H9 (cell line): ENCODE measurements at regions not wholly inside any gene's neighbourhood (a gene's known extent, or its start where the extent isn't known, plus 50 kb on each side); places are given as distances from the start of the nearest gene placed in this dataset.

Experiments
- DNase-seq: peaks from one replicate; pipeline ENCODE4 v3.0.0-alpha.2; 2017
- H2AFZ ChIP-seq: one replicate; pipeline ENCODE4 v1.6.1; 2013; ENCODE audit warnings: mild to moderate bottlenecking, low read length, control low read depth, moderate library complexity
- H2AK5ac ChIP-seq: 2 replicates; pipeline ENCODE4 v1.6.1; 2013; ENCODE audit warnings: low read length, control low read depth, mixed read lengths; ENCODE audit not compliant: insufficient read length
- H2BK120ac ChIP-seq: one replicate; pipeline ENCODE4 v1.6.1; 2013; ENCODE audit warnings: low read depth, mild to moderate bottlenecking, low read length, control low read depth, inconsistent platforms; ENCODE audit not compliant: poor library complexity, severe bottlenecking
- H2BK12ac ChIP-seq: 2 replicates; pipeline ENCODE4 v1.6.1; 2013; ENCODE audit warnings: low read length, control low read depth, mixed read lengths, low read depth; ENCODE audit not compliant: insufficient read length
- H2BK15ac ChIP-seq: 2 replicates; pipeline ENCODE4 v1.6.1; 2013; ENCODE audit warnings: low read depth, low read length, control low read depth
- H2BK20ac ChIP-seq: one replicate; pipeline ENCODE4 v1.6.1; 2013; ENCODE audit warnings: low read depth, mild to moderate bottlenecking, low read length, control low read depth, inconsistent platforms; ENCODE audit not compliant: poor library complexity, severe bottlenecking
- H2BK5ac ChIP-seq: 2 replicates; pipeline ENCODE4 v1.6.1; 2013; ENCODE audit warnings: low read length, control low read depth, mixed read lengths; ENCODE audit not compliant: insufficient read length
- H3K14ac ChIP-seq: 2 replicates; pipeline ENCODE4 v1.6.1; 2013; ENCODE audit warnings: low read length, control low read depth; ENCODE audit not compliant: insufficient read depth
- H3K18ac ChIP-seq: 2 replicates; pipeline ENCODE4 v1.6.1; 2013; ENCODE audit warnings: low read depth, mild to moderate bottlenecking, mixed read lengths, low read length, control low read depth; ENCODE audit not compliant: insufficient read length
- H3K23ac ChIP-seq: 2 replicates; pipeline ENCODE4 v1.6.1; 2013; ENCODE audit warnings: low read length, control low read depth, mixed read lengths, low read depth; ENCODE audit not compliant: insufficient read length
- H3K23me2 ChIP-seq: 2 replicates; pipeline ENCODE4 v1.6.1; 2013; ENCODE audit warnings: low read depth, mild to moderate bottlenecking, mixed read lengths, low read length, control low read depth; ENCODE audit not compliant: insufficient read length, poor library complexity, severe bottlenecking
- H3K27ac ChIP-seq: 2 replicates; pipeline ENCODE4 v1.5.1; 2013; ENCODE audit warnings: low read length, control low read depth, mixed read lengths, low read depth; ENCODE audit not compliant: insufficient read length
- H3K27me3 ChIP-seq: 2 replicates; pipeline ENCODE4 v1.6.1; 2013; ENCODE audit warnings: low read length, control low read depth, inconsistent platforms; ENCODE audit not compliant: insufficient read depth
- H3K4ac ChIP-seq: 2 replicates; pipeline ENCODE4 v1.6.1; 2013; ENCODE audit warnings: low read depth, mild to moderate bottlenecking, control low read depth, inconsistent platforms, low read length, moderate library complexity
- H3K4me1 ChIP-seq: 2 replicates; pipeline ENCODE4 v1.6.1; 2013; ENCODE audit warnings: low read length, control low read depth, inconsistent platforms; ENCODE audit not compliant: insufficient read depth
- H3K4me2 ChIP-seq: 2 replicates; pipeline ENCODE4 v1.6.1; 2013; ENCODE audit warnings: low read length, control low read depth, mixed read lengths; ENCODE audit not compliant: insufficient read length, insufficient read depth
- H3K56ac ChIP-seq: 2 replicates; pipeline ENCODE4 v1.6.1; 2013; ENCODE audit warnings: low read depth, mild to moderate bottlenecking, mixed read lengths, low read length, control low read depth; ENCODE audit not compliant: insufficient read length
- H3K79me1 ChIP-seq: 2 replicates; pipeline ENCODE4 v1.6.1; 2013; ENCODE audit warnings: low read depth, mild to moderate bottlenecking, moderate library complexity, low read length, control low read depth, inconsistent platforms; ENCODE audit not compliant: insufficient read depth, poor library complexity, severe bottlenecking
- H3K79me2 ChIP-seq: 2 replicates; pipeline ENCODE4 v1.6.1; 2013; ENCODE audit warnings: low read length, control low read depth, inconsistent platforms; ENCODE audit not compliant: insufficient read depth
- H3K9ac ChIP-seq: 2 replicates; pipeline ENCODE4 v1.6.1; 2013; ENCODE audit warnings: low read length, control low read depth, mixed read lengths; ENCODE audit not compliant: insufficient read length; ENCODE audit errors: extremely low read depth
- H3K9me3 ChIP-seq: one replicate; pipeline ENCODE4 v1.6.1; 2013; ENCODE audit warnings: low read depth, low read length, inconsistent platforms; ENCODE audit not compliant: control insufficient read depth
- H3T11ph ChIP-seq: one replicate; pipeline ENCODE4 v1.6.1; 2013; ENCODE audit warnings: mild to moderate bottlenecking, low read length, control low read depth, inconsistent platforms
- H4K20me1 ChIP-seq: one replicate; pipeline ENCODE4 v1.6.1; 2013; ENCODE audit not compliant: control insufficient read depth, insufficient read length, insufficient read depth
- H4K5ac ChIP-seq: 2 replicates; pipeline ENCODE4 v1.6.1; 2013; ENCODE audit warnings: low read depth, mild to moderate bottlenecking, mixed read lengths, low read length, control low read depth; ENCODE audit not compliant: insufficient read length
- H4K8ac ChIP-seq: replicated peaks from 2 replicates; pipeline ENCODE4 v1.6.1; 2013; ENCODE audit warnings: low read length, control low read depth, mixed read lengths, low read depth; ENCODE audit not compliant: insufficient read length
- H4K91ac ChIP-seq: 2 replicates; pipeline ENCODE4 v1.6.1; 2013; ENCODE audit warnings: low read depth, mild to moderate bottlenecking, moderate library complexity, mixed read lengths, low read length, control low read depth; ENCODE audit not compliant: insufficient read length
- H3K27ac Mint-ChIP-seq, 3 experiments: 2 replicates in 2 of 3; 3 replicates in 1 of 3; pipeline ENCODE4 v1.8.0; 2020 to 2021; ENCODE audit warnings: mixed read lengths in 3 of 3, mild to moderate bottlenecking in 1 of 3, moderate library complexity in 1 of 3
- H3K27me3 Mint-ChIP-seq: 2 replicates; pipeline ENCODE4 v1.8.0; 2021; ENCODE audit warnings: low read depth, mild to moderate bottlenecking, moderate library complexity, mixed read lengths
- H3K36me3 Mint-ChIP-seq, 3 experiments: 2 replicates in 2 of 3; 3 replicates in 1 of 3; pipeline ENCODE4 v1.8.0; 2020 to 2021; ENCODE audit warnings: low read depth in 3 of 3, mixed read lengths in 3 of 3; ENCODE audit not compliant: insufficient read depth in 1 of 3
- H3K4me1 Mint-ChIP-seq, 2 experiments: 2 replicates each; pipeline ENCODE4 v1.8.0; 2020; ENCODE audit warnings: mixed read lengths in 2 of 2
- H3K4me3 Mint-ChIP-seq, 2 experiments: 2 replicates in 1 of 2; 3 replicates in 1 of 2; pipeline ENCODE4 v1.8.0; 2020 to 2021; ENCODE audit warnings: mild to moderate bottlenecking in 2 of 2, mixed read lengths in 2 of 2, moderate library complexity in 1 of 2
- H3K9me3 Mint-ChIP-seq, 2 experiments: 2 replicates in 1 of 2; 3 replicates in 1 of 2; pipeline ENCODE4 v1.8.0; 2020; ENCODE audit warnings: mild to moderate bottlenecking in 2 of 2, mixed read lengths in 2 of 2, moderate library complexity in 1 of 2
- WGBS: extraction: QIAGEN DNeasy Blood & Tissue Kit; methylation state at CpG from one replicate; pipeline ENCODE4 v1.1.7; 2013; ENCODE audit warnings: missing lambda C conversion rate, low lambda C conversion rate, mixed read lengths; ENCODE audit not compliant: insufficient read length; ENCODE audit errors: extremely low coverage; 5-methylcytosine and 5-hydroxymethylcytosine counted together
- TF ChIP-seq, protein P1 (sequence below): fragments of 200-600 bp; sonication (generic); conservative IDR thresholded peaks from 3 replicates; pipeline ENCODE4 v1.8.0; 2021; ENCODE audit warnings: antibody characterized with exemption, mild to moderate bottlenecking

DNA sequence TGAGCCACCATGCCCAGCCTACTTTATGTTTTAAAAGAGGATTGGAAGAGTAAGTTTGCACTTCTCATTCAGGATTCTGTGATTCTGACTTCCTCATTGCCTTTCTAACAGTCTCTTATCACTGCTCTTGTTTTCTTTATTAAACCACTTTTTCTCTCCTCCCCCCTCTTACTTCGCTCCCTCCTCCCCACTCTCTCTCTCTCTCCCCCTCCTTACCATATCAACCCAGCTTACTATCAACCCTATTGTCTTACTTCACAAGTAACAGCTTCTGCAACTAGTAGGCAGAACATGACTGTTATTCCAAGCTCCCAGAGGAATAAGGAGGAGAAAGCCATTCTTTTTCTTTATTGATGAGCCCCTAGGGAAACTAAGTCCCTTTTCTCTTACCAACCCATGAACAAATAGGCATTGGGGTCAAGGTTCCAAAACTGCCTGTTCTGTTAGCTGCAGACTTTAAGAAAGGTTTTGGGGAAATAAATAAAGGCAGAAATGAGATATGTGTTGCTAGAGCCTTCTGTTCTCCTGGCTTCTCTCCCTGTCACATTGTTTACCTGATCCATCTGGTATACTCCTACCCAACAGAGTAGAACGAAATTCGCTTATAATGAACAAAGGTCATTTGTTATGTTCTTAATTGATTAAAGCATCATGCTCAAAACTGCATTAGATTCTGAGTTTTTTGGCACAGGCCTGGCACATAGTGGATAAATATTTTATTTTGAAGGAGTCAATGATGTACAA is 56.4 kb upstream of the RASGRP1 start:
- Mint-ChIP-seq H3K36me3 (no peaks in the 10 kb centered on the region), H3K4me1 (peaks cover 2 to 10% of the 10 kb centered on the region in 2 experiments; a peak in 2 of 4 replicates), H3K4me3 (no peak overlapping the region), H3K9me3 (no peaks in the 10 kb centered on the region; a peak in 1 of 5 replicates), H3K27ac (no peak overlapping the region), H3K27me3 (peaks cover 2% of the 10 kb centered on the region)
- Histone ChIP-seq H2BK15ac (no peak overlapping the region), H4K91ac (no peak overlapping the region), H3K79me2 (no peaks in the 10 kb centered on the region), H2BK5ac (no peak overlapping the region), H3K4ac (no peak overlapping the region), H3K9ac (no peak overlapping the region), H3K23me2 (no peaks in the 10 kb centered on the region), H3K23ac (no peak overlapping the region), H3K9me3 (no peaks in the 10 kb centered on the region), H3K27ac (no peak overlapping the region), H4K20me1 (no peaks in the 10 kb centered on the region), H4K8ac (no peak overlapping the region), H3K14ac (no peak overlapping the region), H2BK120ac (no peak overlapping the region), H2BK20ac (no peak overlapping the region), H4K5ac (no peak overlapping the region), H3K79me1 (no peaks in the 10 kb centered on the region), H3K4me1 (no peaks in the 10 kb centered on the region), H3K56ac (no peak overlapping the region), H3K18ac (no peak overlapping the region), H2AK5ac (no peak overlapping the region), H3K4me2 (no peak overlapping the region), H2AFZ (no peak overlapping the region), H3T11ph (no peak overlapping the region), H3K27me3 (no peaks in the 10 kb centered on the region; the same call in 1 of the 2 replicates), H2BK12ac (no peak overlapping the region)
- DNase-seq: no peak
- WGBS: 100% methylated on average over 1 of the region's 3 CpGs
- TF ChIP-seq, protein P1, sequence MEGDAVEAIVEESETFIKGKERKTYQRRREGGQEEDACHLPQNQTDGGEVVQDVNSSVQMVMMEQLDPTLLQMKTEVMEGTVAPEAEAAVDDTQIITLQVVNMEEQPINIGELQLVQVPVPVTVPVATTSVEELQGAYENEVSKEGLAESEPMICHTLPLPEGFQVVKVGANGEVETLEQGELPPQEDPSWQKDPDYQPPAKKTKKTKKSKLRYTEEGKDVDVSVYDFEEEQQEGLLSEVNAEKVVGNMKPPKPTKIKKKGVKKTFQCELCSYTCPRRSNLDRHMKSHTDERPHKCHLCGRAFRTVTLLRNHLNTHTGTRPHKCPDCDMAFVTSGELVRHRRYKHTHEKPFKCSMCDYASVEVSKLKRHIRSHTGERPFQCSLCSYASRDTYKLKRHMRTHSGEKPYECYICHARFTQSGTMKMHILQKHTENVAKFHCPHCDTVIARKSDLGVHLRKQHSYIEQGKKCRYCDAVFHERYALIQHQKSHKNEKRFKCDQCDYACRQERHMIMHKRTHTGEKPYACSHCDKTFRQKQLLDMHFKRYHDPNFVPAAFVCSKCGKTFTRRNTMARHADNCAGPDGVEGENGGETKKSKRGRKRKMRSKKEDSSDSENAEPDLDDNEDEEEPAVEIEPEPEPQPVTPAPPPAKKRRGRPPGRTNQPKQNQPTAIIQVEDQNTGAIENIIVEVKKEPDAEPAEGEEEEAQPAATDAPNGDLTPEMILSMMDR: no peak
